DMS114 treated with DMSO at 0.1 percent for 48 hours (cell line): ENCODE measurements at regions not wholly inside any gene's neighbourhood (a gene's known extent, or its start where the extent isn't known, plus 50 kb on each side); places are given as distances from the start of the nearest gene placed in this dataset.
"Not testable (repeated sequence)": the region's sequence is repeated elsewhere in the genome, so short reads cannot be mapped to it uniquely, and the experiment has no call there.

Source experiments
- DNase-seq: peaks from one replicate; lab custom pipeline; 2025; ENCODE audit not compliant: unreplicated experiment; lab: John Stamatoyannopoulos, UW

GRCh38 chr6:103113416-103113815 lies 1719.9 kb downstream of the GRIK2 start:
- no peak for DNase-seq

GRCh38 chr6:103107985-103108384 lies 1714.5 kb downstream of the GRIK2 start:
- no peak for DNase-seq

- DNase-seq, result no peak
These were observed 1712.2 kb downstream of the GRIK2 start for GRCh38 chr6:103105686-103106085.

GRCh38 chr6:103101267-103101666 lies 1707.8 kb downstream of the GRIK2 start:
- DNase-seq, result no peak

- DNase-seq, result not testable (repeated sequence)
These were observed 1698.9 kb downstream of the GRIK2 start for GRCh38 chr6:103092414-103092813.

- DNase-seq, result no peak
These were observed 1692.3 kb downstream of the GRIK2 start for GRCh38 chr6:103085801-103086200.

GRCh38 chr6:103081876-103082630 lies 1688.5 kb downstream of the GRIK2 start:
- no peak for DNase-seq

DNA sequence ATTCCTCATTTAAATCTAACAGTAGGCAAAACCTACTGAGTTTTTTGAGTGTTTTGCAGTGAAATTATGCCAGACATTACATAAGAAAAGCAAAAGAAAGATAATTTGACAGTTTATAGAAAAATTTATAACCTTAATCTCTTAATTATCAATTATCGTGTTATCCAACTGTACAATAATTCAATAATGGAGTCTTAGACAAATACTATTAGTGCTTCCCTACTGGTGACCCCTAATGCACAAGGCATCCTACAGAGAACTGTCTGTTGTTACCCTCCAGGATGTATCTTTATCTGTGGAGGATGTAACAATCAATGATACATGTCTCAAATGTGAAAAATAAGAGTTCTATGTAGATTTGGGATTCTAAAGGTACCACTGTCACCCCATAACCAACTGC lies 1687.6 kb downstream of the GRIK2 start:
- no peak for DNase-seq

DNA sequence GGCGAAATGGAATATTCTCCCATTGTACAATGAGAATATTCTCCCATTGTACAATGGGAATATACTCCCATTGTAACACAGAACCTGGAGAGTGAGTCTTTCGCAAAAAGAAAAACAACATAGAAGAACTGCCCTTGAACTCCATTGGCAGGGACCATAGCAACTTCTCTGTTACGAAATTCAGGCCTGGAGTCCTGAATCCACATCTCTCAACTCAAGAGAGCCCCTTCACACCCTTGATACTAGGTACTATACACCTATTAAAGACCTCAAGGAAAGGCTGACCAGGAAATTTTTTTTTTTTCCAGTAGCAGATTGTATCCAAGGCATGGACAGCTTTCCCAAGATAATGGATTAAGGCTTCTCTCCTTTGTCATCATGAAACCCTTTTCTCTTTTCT lies 1687.0 kb downstream of the GRIK2 start:
- no peak for DNase-seq

- no peak for DNase-seq
These were observed 1686.4 kb downstream of the GRIK2 start for GRCh38 chr6:103079867-103080266.

DNA sequence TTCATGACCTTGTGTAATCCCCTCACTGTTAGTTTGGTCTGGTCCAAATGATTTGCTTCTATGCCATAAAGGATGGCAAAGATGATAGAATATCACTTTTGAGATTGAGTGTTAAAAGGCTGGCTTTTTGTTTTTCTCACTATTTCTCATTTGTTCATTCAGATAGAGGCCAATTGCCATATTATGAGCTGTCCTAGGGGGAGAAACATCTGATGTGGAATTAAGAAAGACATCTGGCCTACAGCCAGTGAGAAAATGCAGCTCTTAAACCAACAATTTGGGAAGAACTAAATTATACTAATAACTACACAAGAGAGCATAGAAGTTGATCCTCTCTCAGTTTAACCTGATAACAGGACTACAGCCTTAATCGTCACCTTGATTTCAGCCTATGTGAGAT lies 1668.6 kb downstream of the GRIK2 start:
- DNase-seq, result no peak

GRCh38 chr6:103047567-103047966 lies 1654.1 kb downstream of the GRIK2 start:
- DNase-seq, result no peak

GRCh38 chr6:103042336-103042735 lies 1648.8 kb downstream of the GRIK2 start:
- DNase-seq, result no peak

DNA sequence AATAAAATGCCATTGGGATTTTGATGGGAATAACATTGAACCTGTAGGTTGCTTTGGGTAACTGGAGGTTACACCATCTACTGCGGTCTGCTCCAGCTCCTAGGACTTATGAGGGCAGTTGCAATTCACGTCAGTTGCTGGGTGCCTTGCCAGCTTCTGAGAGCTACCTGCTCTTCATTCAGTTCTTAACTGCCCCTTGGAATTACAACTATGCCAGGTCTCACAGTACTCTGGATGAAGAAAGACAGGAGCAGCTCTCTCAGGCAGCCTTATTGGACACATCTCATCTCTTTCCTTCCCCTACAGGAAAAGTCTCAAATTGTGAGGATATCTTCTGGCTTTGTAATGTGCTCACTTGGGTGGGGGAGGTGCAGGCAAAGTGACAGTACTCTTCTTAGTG lies 1643.3 kb downstream of the GRIK2 start:
- DNase-seq, result no peak

DNA sequence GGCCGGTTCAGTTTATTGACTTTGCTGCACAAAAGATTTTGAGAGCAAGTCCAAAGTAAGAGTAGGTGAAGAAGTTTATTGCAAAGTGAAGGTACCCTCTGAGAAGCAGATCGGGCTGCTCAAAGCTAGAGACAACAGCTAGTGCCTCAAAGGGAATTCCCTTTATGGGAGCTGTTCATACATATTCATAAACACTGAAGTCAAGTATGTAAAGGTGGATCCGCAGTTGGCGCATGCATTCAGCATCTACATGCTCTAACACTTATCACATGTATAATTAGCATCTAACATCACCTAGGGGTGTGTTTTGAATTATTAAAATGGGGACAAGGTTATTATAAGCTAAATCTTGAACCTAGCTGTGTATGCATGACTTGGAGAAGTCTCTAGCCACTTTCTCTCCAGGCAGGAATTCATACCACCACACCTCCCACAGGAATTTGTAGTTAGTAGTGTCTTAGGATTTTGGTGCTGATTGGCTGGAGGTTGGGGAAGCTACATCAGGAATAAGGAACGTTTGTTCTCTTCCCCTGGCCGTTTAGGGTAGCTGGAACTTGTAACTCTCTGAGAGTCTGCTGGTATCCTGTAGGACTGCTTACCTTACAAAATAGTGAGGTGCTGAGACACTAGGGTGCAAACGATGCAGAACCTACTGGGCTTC lies 1633.9 kb downstream of the GRIK2 start:
- DNase-seq, result no peak

GRCh38 chr6:103018426-103018825 lies 1624.9 kb downstream of the GRIK2 start:
- DNase-seq, result no peak

DNA sequence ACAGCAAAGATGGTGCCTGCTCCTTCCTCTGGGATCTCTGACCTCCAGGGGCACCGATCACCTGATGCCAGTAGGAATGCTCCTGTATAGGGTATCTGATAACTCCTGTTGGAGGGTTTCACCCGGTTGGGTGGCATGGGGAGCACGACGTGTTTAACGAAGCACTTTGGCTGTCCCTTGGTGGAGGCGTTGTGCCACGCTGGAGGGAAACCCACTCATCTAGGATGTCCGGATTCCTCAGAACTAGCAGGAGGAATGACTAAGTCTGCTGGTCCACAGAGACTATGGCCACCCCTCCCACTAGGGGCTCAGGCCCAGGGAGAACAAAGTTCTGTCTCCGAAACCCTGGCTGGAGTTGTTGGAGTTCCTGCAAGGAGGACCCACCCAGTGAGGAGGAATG lies 1624.4 kb downstream of the GRIK2 start:
- DNase-seq, result no peak

DNA sequence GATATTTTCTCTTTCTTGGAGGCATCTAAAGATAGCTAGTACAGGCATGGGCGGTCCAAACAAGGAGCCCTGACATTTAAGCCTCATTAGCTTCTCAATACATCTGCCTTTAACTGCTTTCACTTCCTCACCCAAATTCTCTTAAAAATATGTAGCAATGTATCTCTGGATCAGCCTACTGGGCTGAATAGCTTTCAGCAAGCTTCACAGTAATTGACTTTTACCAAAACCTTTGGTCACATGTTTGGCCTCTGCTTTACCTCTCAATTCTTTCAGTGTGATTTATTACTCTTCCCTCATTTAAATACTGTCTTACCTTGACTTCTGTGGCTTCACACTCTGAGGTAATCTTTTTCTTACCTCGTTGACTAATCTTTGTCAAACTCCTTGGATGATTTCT lies 1618.1 kb downstream of the GRIK2 start:
- DNase-seq, result no peak

GRCh38 chr6:103002282-103002681 lies 1608.8 kb downstream of the GRIK2 start:
- DNase-seq, result no peak

DNA sequence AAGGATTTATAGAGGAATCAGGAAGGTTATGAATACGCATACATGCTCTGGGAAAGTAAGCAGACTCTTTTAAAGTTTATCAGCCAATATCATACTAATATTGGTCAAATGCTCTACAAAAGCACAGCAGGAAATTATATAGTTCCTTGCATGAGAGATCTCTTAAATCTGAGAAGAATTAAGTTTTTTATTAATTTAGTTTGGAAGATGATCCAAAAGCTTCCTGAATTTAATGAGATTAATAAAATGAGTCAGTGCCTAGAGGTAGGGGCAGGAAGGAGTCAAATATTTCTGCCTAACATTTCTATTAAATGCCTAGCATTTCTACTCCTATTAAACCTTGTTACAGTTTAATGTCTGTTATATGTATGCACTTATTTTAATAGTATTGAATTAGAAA lies 1608.2 kb downstream of the GRIK2 start:
- DNase-seq, result no peak

- no peak for DNase-seq
These were observed 1607.2 kb downstream of the GRIK2 start for GRCh38 chr6:103000688-103001087.

DNA sequence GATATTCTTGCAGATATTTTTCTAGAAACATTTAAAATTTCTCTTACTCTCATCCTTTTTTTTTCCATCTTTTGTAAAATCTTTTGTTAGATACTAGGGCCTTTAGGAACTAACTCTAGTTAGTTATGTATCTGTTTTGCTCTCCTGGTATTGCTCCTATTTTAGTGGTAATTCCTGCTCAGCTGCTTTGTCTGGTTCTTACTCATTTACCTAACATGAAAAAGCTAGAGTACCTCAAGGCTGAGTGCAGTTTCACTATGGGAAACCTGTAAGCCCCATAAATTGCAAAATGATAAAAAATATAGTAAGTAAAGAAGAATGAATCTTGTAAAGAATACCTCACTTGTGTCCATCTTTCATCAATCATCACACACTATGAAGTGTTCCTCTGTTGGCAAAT lies 1602.0 kb downstream of the GRIK2 start:
- no peak for DNase-seq

DNA sequence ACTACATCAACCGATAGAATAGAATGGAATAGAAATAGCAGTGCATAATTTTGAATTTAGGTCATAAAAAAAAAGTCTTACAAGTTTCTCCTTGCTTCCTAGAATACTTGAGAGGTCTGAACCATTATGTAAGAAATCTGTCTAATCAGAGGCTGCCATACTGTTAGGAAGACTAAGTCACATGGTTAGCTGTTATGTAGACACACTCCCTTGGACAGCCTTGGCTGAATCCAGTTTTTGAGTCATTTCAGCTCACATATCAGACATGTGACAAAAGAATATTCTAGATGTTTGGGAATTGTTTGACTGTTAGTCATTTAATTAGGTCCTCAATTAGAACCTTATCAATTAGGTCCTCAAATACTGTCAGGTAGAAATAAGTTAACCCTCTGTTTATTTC lies 1601.4 kb downstream of the GRIK2 start:
- DNase-seq, result no peak
